ENCODE measurements at regions not wholly inside any gene's neighbourhood (a gene's known extent, or its start where the extent isn't known, plus 50 kb on each side); places are given as distances from the start of the nearest gene placed in this dataset.
A peak's percentile ranks its signal among the peaks of the same experiment; 100 is the strongest.

DNA sequence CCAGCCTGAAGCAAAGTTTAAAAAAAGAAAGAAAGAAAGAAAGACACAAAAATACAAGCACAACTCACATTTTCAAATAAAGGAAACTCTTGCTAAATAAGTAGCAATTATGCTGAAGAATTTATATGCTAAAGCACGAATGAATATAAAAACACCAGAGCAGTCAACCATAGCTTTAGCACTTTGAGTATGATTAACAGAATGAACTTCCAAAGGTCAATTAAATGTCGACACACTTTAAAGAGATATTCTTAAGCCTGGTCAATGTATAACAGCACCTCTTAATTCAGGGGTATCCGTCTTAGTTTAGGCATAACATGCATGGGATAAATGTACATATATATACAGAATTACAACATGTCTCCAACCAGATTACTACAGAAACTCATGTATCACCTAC is 125.9 kb downstream of the OGFRL1 start:
- Mint-ChIP-seq H3K36me3 (ENCODE audit: low read depth) (peaks cover 12% of the 10 kb centered on the region), H3K27me3 (ENCODE audit: low read depth) (no peaks in the 10 kb centered on the region), H3K9me3 (ENCODE audit: low read depth) (no peaks in the 10 kb centered on the region), H3K4me3 (ENCODE audit: unreplicated experiment) (no peak overlapping the region), H3K4me1 (ENCODE audit: low read depth) (peaks cover 42% of the 10 kb centered on the region), H3K27ac (ENCODE audit: unreplicated experiment) (no peak overlapping the region)
- TF ChIP-seq CTCF (IDR thresholded peaks at IDR 0.05), result no peak
- no peak for DNase-seq (ENCODE audit: low spot score)

DNA sequence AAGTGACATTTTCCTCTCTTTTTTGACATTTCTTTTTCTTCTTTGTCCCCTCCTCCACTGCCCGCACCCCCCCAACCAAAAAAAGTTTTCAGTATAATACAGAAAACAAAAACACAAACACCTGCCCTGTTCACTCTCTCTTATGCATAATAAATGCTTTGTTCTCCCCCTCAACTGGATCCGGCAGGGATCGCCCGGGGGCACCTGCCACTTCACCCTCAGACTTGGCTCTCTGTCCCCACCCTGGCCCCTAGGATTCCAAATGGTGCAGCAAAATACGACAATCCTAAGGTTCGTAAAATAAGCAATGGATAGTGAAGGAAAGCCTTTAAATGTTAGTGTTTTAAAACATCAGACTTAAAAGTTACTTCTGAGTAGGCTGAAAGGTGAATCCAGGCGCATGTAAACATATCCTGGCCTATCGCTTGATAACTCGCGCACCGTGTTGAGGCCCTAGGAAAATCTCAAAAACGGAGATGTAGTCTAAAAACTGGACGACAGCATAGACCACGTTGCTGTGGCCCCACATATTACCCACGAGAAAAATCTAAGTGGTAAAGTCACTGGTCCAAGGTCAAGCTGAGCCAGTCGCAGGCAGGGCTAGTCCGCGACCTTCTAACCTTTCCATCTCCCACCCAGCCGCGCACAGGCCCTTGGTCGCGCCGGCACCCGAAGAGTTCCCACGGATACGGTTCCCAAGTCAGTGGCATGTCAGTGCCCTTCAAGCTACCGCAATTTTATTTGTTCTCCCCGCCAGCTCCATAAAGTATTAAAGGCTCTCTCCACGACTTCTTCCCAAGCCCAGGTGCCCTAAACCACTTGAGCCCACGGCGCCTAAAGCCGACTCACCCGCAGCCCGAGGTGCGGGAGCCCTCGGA is 130.8 kb downstream of the OGFRL1 start:
- Mint-ChIP-seq H3K4me1 (ENCODE audit: low read depth) (peaks cover 17% of the 10 kb centered on the region), H3K27ac (ENCODE audit: unreplicated experiment) (peak overlapping the region; percentile 90), H3K27me3 (ENCODE audit: low read depth) (no peaks in the 10 kb centered on the region), H3K9me3 (ENCODE audit: low read depth) (no peaks in the 10 kb centered on the region), H3K36me3 (ENCODE audit: low read depth) (peaks cover 7% of the 10 kb centered on the region), H3K4me3 (ENCODE audit: unreplicated experiment) (peak overlapping the region; percentile 82)
- no peak for TF ChIP-seq CTCF (IDR thresholded peaks at IDR 0.05)
- DNase-seq (ENCODE audit: low spot score), result no peak

- Mint-ChIP-seq H3K9me3 (ENCODE audit: low read depth) (no peaks in the 10 kb centered on the region), H3K36me3 (ENCODE audit: low read depth) (peaks cover 5% of the 10 kb centered on the region), H3K4me1 (ENCODE audit: low read depth) (peaks cover 16% of the 10 kb centered on the region), H3K27ac (ENCODE audit: unreplicated experiment) (peak overlapping the region; percentile 93), H3K4me3 (ENCODE audit: unreplicated experiment) (peak overlapping the region; percentile 82), H3K27me3 (ENCODE audit: low read depth) (no peaks in the 10 kb centered on the region)
- TF ChIP-seq CTCF (IDR thresholded peaks at IDR 0.05), result peak; percentile 69
- DNase-seq (ENCODE audit: low spot score), result no peak
These were observed 131.6 kb downstream of the OGFRL1 start for GRCh38 chr6:71420095-71420692.

DNA sequence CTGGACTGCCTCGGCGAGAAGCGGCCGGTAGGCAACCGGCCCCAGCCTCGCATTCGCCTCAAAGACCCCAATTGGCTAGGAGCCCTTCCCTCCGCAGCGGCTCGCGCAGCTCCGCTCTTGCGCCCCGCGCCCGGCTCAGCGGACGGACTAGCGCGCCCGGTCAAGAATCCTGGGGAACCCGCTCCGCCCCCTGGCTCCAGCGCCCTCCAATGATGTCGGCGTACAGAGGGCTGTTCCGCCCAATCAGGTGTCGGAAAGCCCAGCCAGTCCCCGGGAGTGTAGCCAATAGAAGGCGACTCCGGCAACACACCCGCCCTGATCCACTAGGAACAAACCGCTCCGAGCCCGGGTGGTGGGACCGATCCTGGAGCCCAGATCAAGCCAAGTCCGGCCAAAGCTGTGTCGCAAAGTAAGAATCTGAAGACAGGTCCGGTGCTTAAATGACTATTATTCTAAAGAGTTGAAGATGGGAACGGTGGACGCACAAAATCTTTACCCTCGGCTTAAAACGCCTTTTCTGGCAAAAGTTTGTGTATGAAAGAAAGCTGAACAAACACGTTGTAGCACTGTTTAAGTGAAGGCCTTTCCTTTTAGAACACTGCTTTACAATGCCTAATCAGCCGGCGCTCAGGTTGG is 132.2 kb downstream of the OGFRL1 start:
- Mint-ChIP-seq H3K36me3 (ENCODE audit: low read depth) (peaks cover 1% of the 10 kb centered on the region), H3K4me1 (ENCODE audit: low read depth) (peaks cover 16% of the 10 kb centered on the region), H3K27ac (ENCODE audit: unreplicated experiment) (peak overlapping the region; percentile 93), H3K27me3 (ENCODE audit: low read depth) (no peaks in the 10 kb centered on the region), H3K4me3 (ENCODE audit: unreplicated experiment) (peak overlapping the region; percentile 82), H3K9me3 (ENCODE audit: low read depth) (no peaks in the 10 kb centered on the region)
- peak; percentile 97 for DNase-seq (ENCODE audit: low spot score)
- TF ChIP-seq CTCF (IDR thresholded peaks at IDR 0.05), result no peak

DNA sequence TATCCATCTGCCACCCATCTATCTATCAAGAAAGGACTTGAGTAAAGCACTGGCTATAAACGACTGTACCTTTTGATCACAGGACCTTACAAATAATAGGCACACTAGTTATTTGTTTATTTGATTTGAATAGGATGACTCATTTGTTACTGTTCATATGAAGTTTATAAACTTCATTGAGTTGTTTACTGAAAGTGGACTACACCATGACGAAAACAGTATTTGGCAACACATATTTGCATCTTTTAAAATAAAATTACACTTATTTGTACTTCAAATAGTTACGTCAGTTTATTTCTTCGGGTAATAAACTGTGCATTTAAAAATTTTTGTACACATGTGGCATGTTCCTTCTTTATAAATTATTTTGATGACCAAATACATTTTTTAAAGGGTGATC is 133.0 kb downstream of the OGFRL1 start:
- Mint-ChIP-seq H3K27ac (ENCODE audit: unreplicated experiment) (no peak overlapping the region), H3K4me3 (ENCODE audit: unreplicated experiment) (no peak overlapping the region), H3K36me3 (ENCODE audit: low read depth) (peaks cover 1% of the 10 kb centered on the region), H3K27me3 (ENCODE audit: low read depth) (no peaks in the 10 kb centered on the region), H3K4me1 (ENCODE audit: low read depth) (peaks cover 16% of the 10 kb centered on the region), H3K9me3 (ENCODE audit: low read depth) (no peaks in the 10 kb centered on the region)
- DNase-seq (ENCODE audit: low spot score), result no peak
- no peak for TF ChIP-seq CTCF (IDR thresholded peaks at IDR 0.05)

Data from chondrocyte (in vitro differentiated cells).